GM12892 (cell line): ENCODE measurements at regions not wholly inside any gene's neighbourhood (a gene's known extent, or its start where the extent isn't known, plus 50 kb on each side); places are given as distances from the start of the nearest gene placed in this dataset.

Experiments used
- DNase-seq: peaks from one replicate; pipeline ENCODE4 v3.0.0; 2011; ENCODE audit not compliant: insufficient read length
- FAIRE-seq: peaks from 2 replicates; lab custom pipeline; 2011; peaks lifted over from hg19 to GRCh38; lab: Jason Lieb, UNC
- POLR2A ChIP-seq: IDR thresholded peaks from 2 replicates; pipeline ENCODE4 v1.6.1; 2011; ENCODE audit warnings: low read depth, low read length, control low read depth
- POLR2AphosphoS5 ChIP-seq: IDR thresholded peaks from 2 replicates; pipeline ENCODE4 v1.6.1; 2011; ENCODE audit warnings: low read depth, low read length, control low read depth
- TAF1 ChIP-seq: IDR thresholded peaks from 2 replicates; pipeline ENCODE4 v1.6.1; 2011; ENCODE audit warnings: low read depth, mild to moderate bottlenecking, control low read depth, low read length, borderline replicate concordance

DNA sequence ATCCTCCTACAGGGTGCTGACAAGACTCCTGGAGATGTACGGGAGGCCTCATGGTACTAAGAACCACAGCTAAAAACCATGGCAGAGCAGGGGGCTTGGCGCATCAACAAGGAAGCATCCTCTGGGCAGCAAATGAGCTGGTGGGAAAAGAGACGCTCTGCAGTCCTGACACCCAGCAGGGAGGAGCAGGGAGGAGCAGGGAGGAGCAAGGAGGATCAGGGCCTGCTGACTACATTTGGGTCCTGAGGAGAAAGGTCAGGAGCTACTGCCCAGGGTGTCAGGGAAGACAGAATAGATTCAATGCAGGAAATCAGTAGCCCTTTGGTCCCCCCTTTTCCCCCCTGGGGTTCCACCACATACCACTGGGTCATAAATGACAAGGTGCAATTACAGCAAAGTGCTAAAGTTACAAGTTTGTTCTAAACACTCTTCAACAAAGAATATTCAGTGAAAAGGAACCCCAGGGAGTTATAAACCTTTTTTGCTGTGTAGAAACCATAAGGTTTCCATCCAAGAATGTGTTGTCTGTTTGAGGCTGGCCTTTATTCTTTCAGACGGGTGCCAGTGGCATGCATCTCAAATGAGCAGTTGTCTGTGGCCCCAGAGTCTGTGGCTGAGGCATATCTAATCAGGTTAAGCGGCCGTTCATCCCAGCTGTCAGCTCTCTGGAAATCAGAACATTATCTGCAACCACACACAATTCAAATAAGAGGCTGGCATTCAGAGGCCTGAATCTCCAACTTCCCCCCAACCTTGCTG lies 325.0 kb downstream of the CDC5L start:
- DNase-seq (no peak), FAIRE-seq (no peak)
- no peak for TF ChIP-seq TAF1
- no peak for TF ChIP-seq POLR2A
- TF ChIP-seq POLR2AphosphoS5: no peak

- FAIRE-seq (no peak), DNase-seq (no peak)
- TF ChIP-seq TAF1: no peak
- TF ChIP-seq POLR2AphosphoS5: no peak
- no peak for TF ChIP-seq POLR2A
Observed at GRCh38 chr6:44715188-44715587, 327.7 kb downstream of the CDC5L start.

GRCh38 chr6:44715925-44716324 lies 328.4 kb downstream of the CDC5L start:
- no peak for TF ChIP-seq TAF1
- TF ChIP-seq POLR2AphosphoS5: no peak
- no peak for TF ChIP-seq POLR2A
- DNase-seq: no peak
- no peak for FAIRE-seq

- DNase-seq (no peak), FAIRE-seq (no peak)
- TF ChIP-seq POLR2A (no peak), TAF1 (no peak), POLR2AphosphoS5 (no peak)
Observed at GRCh38 chr6:44717431-44717830, 329.9 kb downstream of the CDC5L start.

GRCh38 chr6:44721954-44722578 lies 334.6 kb downstream of the CDC5L start:
- no peak for TF ChIP-seq POLR2AphosphoS5
- TF ChIP-seq TAF1: no peak
- no peak for TF ChIP-seq POLR2A
- DNase-seq: no peak
- FAIRE-seq: no peak

- TF ChIP-seq POLR2AphosphoS5: no peak
- no peak for TF ChIP-seq TAF1
- no peak for DNase-seq
- FAIRE-seq: peak; percentile 51
Observed at GRCh38 chr6:44722736-44723135, 335.2 kb downstream of the CDC5L start.

- DNase-seq (no peak), FAIRE-seq (no peak)
- TF ChIP-seq POLR2AphosphoS5 (no peak), TAF1 (no peak), POLR2A (no peak)
Observed at GRCh38 chr6:44723439-44724197, 336.1 kb downstream of the CDC5L start.

- FAIRE-seq: no peak
- no peak for TF ChIP-seq POLR2A
- TF ChIP-seq POLR2AphosphoS5: no peak
- no peak for TF ChIP-seq TAF1
- DNase-seq: no peak
Observed at GRCh38 chr6:44725070-44725469, 337.6 kb downstream of the CDC5L start.

GRCh38 chr6:44727651-44728630 lies 340.4 kb downstream of the CDC5L start:
- FAIRE-seq (no peak), DNase-seq (no peak)
- TF ChIP-seq POLR2AphosphoS5 (no peak), POLR2A (no peak), TAF1 (no peak)

DNA sequence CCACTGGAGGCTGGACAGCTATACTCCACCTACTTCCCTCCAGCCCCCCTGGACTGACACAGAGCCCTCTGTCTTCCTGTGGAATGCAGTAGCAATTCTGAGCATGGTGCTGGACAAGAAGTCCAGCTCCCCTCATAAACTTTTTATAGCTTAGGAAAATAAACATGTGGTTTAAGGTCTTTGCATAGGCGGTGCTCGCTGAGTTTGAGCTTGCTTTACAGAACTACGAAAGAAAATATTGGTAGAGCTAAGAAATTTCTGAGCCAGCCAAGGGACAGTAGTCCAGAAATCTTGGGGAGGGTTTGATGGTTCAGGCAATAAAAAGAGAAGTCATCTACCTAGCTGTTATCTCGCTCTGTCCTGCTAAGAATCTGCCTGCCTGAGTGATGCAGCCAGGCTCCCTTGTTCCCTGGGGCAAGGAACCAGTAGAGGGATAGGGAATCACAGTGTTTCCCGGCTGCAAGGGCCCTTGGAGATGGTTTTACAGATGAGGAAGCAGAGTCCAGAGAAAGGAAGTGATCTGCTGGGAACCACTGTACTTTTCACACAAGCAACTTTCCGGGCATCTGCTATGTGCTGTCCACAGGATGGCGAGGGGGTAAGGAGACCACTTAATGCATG lies 343.4 kb downstream of the CDC5L start:
- TF ChIP-seq TAF1 (no peak), POLR2A (no peak), POLR2AphosphoS5 (no peak)
- FAIRE-seq (no peak), DNase-seq (no peak)
